GM18505 (cell line): ENCODE measurements at regions not wholly inside any gene's neighbourhood (a gene's known extent, or its start where the extent isn't known, plus 50 kb on each side); places are given as distances from the start of the nearest gene placed in this dataset.

Source experiments
- ATAC-seq: cut with Tn5 transposase; IDR thresholded peaks from one replicate; pipeline ENCODE4 v1.9.1; 2021; ENCODE audit not compliant: unreplicated experiment
- POLR2A ChIP-seq: IDR thresholded peaks from 4 replicates; pipeline ENCODE4 v1.6.1; 2011; ENCODE audit warnings: borderline replicate concordance; ENCODE audit not compliant: insufficient read depth, insufficient read length; ENCODE audit errors: extremely low read depth

DNA sequence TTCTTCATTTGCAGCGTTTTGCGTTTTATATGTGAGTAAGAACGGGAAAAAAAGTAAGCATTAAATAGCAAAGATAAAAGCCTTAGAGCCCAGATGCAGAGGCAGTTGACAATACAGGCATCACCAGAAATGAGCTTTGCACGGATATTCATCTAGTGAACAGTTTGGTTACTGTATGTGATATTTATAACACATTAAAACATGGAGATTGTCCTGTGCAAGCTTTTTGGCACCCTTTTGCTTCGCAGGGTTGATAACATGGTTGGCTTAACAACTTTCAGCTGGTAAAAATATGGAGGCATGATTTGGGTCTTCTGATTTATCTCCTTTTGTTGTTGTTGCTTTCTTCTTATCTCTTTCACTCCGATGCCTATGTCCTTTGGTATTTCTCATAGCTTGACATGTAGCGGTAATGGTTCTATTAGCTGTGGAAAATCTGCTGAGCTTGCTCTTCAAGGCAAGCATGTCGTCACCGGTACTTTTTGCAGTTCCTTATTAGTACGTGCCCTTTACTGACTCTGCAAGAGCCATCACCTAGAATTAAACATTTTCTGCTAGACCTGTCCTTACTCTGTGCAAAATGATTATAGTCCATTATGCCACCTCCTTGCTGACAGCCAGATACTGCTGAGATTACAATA, 102.9 kb downstream of the PCDH7 start:
- no peak for ATAC-seq
- TF ChIP-seq POLR2A: no peak

DNA sequence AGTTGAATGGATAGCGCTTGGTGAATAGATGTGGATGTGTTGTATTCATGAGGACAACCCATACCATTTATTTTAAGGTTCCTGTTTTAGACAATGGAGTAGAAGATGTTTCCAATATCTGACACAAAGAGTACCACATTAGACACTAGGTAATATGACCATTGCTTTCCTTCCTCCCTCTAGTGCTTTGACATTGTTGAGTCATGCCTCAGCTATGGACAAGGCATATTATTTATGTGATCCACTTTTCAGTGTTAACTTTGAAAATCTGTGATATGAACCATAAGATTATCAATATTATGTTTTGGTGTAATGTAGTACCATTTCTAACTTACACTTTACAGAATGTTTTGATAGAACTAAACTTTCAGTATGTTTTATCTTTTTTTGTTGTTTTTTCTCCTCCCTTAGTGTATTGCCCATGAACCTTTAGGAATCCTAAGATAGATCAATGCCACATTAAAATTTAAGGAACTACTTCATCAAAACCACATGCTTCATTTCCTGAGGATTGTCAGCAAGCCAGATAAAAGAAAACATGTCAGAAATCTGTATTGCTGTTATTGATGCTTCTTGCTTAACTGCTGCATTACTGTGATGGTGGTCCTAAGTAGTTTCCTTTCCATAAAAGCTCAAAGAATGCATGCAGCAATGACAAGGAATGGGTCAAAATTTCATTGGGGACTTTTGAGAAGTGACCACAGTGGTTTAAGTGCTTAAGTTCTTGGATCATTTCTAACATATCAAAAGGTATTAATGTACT, 105.0 kb downstream of the PCDH7 start:
- no peak for ATAC-seq
- no peak for TF ChIP-seq POLR2A

DNA sequence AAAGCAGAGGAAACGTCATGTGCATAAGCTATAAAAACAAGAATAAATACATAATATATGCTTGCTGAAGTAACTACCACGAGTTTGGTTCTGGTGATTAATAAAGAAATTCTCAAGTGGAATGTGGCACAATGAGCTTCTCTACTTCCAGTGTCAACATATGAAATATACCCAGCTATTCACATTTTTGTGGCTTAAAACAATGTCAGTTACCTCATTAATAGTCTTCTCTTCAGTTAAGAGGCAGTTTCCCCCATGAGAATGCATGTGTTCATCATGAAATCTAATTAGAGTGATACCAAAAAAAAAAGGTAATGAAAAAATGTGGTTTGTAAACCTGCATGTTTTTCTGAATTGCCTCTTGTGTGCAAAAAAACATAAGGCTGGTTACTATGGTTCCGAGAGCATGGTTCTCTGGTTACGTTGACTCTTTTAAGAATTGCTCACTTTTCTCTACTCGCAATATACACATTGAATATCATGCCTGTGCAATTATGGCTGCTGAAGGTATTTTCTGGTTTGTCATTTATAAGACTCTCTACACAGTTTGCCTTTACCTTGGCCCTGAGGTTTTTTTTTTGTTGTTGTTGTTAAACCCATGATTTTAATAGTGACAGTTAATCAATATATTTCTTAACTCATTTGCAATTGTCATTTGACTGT, 108.2 kb downstream of the PCDH7 start:
- ATAC-seq: no peak
- TF ChIP-seq POLR2A: no peak

DNA sequence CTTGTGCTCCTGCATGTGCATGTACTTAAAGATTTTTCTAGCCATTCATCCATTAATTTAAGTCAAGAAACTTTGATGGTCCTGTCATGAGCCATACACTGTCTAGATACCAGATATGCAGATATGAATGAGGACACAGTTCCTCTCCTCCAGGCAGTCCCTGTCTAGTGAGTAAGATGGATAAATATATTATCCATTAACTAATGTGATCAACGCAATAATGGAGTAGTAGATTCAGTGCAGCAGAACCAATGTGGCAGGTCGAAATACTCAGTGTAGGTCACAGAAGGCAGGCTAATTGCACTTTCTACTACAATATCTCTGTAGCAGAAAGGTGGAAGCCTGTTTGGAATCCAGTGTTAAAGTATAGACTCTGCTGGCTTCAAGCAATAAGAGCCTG, 112.5 kb downstream of the PCDH7 start:
- ATAC-seq: no peak
- no peak for TF ChIP-seq POLR2A

DNA sequence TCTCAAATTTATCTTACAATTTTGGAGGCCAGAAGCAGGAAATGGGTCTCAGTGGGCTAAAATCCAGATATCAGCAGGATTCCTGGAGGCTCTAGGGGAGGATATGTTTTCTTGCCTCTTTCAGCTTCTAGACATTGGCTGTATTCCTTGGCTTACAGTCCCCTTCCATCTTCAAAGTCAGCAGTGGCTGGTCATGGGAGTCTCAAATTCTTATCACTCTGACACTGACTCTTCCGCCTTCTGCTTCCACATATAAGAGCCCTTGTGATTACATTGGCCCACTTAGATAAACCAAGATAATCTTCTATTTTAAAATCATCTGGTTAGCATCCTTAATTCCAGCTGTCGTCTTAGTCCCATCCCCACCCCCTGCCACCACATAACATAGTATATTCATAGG, 113.0 kb downstream of the PCDH7 start:
- TF ChIP-seq POLR2A: no peak
- ATAC-seq: no peak

DNA sequence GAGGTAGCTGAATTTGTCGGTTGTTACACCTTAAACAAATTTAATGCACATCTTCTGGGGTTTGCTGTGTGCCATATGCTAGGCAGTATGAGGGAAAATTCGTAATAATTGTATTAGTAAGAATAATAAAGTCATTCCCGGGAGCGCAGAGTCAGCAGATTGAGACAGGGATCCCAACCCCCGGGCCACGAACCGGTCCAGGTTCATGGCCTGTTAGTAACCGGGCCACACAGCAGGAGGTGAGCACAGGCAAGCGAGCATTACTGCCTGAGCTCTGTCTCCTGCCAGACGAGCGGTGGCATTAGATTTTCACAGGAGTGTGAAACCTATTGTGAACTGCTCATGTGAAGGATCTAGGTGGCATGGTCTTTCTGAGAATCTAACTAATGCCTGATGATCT, 114.9 kb downstream of the PCDH7 start:
- no peak for TF ChIP-seq POLR2A
- no peak for ATAC-seq

DNA sequence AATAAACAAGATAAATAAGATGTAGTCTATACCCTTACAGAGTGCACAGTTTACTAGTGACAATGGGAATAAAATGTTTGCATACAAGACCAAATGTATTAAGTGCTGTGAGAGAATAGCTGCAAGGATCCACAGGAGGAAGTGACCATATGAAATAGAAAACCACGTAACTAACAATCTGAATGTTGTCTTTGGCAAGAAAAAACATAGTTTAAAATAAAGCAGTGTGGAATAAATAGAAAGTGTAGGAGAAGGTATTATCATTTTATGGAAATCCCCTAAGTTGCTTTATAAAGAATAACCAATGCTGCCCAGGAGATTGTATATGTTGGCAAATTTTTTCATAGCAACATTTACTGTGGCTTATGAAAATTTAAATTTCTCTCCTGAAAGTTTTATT, 116.1 kb downstream of the PCDH7 start:
- no peak for TF ChIP-seq POLR2A
- no peak for ATAC-seq

DNA sequence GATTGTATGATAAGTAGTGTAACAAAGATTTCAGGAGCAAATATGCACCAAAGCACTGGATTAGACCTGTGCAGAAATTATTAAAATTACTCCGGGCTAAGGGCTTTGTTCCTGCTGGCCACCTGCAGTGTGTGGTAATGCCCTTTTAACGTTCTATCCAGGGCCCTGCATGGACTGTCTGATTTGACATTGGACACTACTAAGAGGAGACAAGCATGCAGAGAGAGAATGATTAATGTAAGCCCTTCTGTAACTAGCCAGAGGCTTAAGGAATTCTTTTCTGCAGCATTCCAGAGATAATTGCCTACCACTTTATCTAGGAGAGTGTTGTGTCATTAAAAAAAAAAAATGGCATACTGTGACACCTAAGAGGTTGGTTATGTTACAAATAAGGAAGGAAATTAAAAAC, 117.0 kb downstream of the PCDH7 start:
- TF ChIP-seq POLR2A: no peak
- ATAC-seq: no peak

DNA sequence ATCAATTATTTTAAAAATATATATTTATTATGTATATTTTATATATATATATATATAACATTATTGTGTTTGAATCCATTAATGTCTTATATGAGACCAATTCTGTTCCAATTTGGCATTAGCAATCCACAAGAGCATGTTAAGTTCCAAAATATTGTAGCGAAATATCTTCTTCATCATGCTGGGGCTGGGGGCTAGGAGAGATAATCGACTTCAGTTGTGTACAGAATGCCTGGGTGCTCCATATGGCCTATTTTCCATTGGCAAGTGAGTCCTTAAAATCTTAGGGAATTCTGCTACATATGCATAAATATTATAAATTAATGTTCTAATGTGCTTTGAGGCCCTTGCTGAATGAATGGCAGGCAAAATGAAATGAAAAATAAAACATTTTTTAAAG, 117.7 kb downstream of the PCDH7 start:
- no peak for TF ChIP-seq POLR2A
- ATAC-seq: no peak

DNA sequence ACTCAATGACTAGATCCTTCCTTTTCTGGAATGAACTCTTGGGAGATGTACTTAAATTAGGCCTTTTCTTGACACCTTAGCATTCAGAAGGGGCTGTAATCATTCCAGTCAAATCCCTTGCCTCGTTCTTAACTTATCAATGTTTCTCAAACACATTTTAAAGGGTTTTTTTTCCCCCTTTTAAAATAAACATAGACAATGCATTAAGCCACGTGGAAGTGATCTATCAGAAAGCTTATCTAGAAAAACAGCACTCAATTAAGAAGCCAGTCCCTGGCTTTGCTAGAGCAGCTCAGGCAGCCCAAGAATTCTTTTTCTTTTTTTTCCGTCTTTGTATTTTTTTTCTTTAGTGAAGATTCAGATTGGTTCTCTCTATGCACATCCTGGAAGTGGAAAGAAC, 118.2 kb downstream of the PCDH7 start:
- no peak for TF ChIP-seq POLR2A
- no peak for ATAC-seq

DNA sequence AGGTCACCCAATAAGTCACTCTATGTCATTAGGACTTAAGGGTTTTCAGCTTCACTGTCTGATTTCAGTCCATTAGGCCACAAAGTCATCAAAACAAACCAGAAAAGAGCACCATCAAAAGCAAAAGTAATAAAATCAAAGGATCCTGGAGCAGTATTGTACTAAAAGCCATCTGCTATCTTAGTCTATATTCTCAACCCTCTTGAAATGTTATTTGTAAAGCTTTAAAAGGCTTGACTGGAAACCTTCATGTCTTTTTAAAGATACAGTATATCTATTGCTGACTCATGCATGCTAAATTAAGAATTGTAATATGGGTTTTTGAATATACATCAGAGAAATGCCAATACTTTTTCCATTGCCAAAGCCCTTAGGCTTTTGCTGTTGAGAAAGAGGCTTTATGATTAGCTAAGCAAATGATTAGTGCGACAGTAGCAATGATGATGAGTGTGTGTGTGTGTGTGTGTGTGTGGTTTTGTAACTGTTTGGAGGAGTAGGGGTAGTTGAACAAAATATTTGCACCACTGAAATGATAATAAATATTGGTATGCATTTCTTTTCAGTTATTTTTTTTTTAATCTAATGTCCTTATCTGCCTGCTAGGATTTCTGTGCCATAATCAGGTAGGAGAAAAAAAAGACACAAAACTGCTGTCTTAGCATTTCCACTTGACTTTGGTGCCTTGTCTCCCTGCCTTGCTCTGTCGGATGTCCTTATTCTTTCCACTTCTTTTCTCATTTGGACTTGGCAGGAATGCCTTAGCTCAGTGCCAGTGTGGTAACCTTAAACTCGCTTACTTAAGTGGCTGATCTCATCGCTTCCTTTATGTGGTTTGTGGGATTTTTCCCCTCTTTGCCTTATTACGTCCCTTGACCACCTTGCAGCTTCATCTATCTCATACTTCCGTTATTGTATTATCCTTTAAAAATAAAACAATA, 119.7 kb downstream of the PCDH7 start:
- TF ChIP-seq POLR2A: no peak
- no peak for ATAC-seq

DNA sequence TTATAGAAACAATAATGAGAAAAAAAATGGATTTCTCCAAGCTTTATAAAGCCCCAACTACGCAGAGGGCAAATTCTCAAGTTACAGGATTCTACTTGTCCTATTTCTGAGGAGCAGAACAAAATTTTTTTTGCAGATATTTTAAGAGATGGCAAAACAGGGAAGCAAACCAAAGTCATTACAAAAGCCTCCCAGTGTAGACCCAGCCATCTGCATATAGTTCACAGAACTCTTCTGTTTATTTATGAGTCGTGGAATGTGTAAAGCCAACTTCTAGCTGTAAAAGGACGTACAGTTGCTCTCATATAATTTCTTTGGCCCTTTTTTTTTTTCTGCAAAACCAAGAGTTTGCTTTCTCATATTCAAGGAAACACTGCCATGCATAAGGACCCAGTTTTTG, 120.4 kb downstream of the PCDH7 start:
- no peak for ATAC-seq

DNA sequence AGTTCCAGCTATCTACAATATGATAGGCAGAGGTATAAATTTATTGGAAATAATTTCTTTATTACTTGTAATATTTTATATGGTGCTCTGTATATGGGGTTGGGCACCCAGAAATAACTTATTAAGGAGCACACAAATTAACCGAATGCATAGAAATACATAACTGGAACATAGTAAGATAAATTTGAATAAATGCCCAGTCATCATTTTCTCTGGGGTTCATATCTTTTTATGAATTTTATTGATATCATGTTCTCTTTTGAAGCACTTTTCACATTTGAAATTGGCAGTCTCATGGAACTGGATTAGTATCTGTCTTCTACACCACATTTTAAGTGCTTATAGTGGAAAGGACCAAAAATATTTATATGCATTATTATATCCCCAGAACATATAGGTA, 122.0 kb downstream of the PCDH7 start:
- no peak for ATAC-seq
- TF ChIP-seq POLR2A: no peak

More for the DNA sequence above, 120.4 kb downstream of the PCDH7 start:
- no peak for TF ChIP-seq POLR2A

DNA sequence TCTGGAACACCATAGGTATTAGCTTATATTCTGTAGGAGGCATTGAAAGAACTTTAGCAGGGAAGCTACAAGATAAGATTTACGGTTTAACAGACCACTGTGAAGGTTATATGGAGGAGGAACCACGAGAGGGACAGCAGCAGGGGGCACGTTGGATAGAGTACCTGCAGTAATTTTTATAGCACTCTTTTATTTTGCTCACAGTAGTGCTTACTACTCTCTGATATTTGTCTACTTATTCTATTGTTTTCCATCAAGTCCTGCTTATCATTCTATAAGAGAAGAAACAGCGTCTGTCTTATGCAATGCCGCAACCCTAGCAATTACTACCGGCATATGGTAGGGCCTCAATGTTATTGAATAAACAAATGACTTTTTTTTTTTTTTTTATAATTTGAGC, 122.5 kb downstream of the PCDH7 start:
- no peak for TF ChIP-seq POLR2A
- no peak for ATAC-seq
